ENCODE measurements at regions not wholly inside any gene's neighbourhood (a gene's known extent, or its start where the extent isn't known, plus 50 kb on each side); places are given as distances from the start of the nearest gene placed in this dataset.

DNA sequence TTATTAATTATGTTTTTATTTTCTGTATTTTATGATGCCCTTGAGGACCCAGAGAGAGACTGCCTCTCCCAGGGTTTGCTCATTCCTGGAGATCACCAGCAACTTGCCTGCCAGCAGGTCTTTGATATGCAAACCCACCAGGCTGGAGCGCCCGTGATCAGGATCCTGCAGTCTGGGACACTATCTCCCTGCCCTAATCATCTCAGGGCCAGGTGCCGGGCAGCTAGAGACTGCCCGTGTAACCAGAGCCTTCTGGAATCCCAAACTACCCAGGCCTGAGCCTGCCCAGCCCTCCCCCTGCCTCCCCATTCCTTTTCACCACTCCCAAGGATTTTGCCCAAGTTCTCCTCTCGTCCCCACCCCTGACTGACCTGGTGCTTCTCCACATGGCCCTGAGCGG lies 52.2 kb upstream of the B3GAT1 start:
- TF ChIP-seq, protein P1, sequence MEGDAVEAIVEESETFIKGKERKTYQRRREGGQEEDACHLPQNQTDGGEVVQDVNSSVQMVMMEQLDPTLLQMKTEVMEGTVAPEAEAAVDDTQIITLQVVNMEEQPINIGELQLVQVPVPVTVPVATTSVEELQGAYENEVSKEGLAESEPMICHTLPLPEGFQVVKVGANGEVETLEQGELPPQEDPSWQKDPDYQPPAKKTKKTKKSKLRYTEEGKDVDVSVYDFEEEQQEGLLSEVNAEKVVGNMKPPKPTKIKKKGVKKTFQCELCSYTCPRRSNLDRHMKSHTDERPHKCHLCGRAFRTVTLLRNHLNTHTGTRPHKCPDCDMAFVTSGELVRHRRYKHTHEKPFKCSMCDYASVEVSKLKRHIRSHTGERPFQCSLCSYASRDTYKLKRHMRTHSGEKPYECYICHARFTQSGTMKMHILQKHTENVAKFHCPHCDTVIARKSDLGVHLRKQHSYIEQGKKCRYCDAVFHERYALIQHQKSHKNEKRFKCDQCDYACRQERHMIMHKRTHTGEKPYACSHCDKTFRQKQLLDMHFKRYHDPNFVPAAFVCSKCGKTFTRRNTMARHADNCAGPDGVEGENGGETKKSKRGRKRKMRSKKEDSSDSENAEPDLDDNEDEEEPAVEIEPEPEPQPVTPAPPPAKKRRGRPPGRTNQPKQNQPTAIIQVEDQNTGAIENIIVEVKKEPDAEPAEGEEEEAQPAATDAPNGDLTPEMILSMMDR (IDR thresholded peaks at IDR 0.05; ENCODE audit: low read depth, low read length): no peak
- no peak for TF ChIP-seq MYC (IDR thresholded peaks at IDR 0.05; ENCODE audit: low read depth, low read length)

Data from NB4 (cell line).